ENCODE measurements at regions not wholly inside any gene's neighbourhood (a gene's known extent, or its start where the extent isn't known, plus 50 kb on each side); places are given as distances from the start of the nearest gene placed in this dataset.

DNA sequence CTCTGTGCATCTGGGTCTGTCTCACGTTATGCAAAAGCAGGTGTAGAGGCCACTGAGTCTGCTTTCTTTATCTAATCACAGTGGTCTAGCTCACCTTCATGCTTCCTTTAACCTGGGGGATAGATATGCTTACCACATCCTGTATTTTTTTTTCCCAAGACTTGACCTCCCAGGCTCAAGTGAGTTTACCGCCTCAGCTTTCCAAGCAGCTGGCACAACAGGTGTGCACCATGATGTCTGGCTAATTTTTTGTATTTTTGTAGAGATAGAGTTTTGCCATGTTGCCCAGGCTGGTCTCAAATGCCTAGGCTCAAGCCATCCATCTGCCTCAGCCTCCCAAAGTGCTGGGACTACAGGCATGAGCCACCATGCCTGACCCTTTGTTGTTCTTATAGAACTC is 236.0 kb downstream of the ATP23 start:
- intact Hi-C loops (cut with DNase I; ENCODE audit: low total_unique reads) = no loop called here

GRCh38 chr12:58184212-58184611 is 242.8 kb downstream of the ATP23 start:
- Histone ChIP-seq H3K27me3 (no peaks in the 10 kb centered on the region), H3K36me3 (no peaks in the 10 kb centered on the region), H3K9me3 (no peaks in the 10 kb centered on the region), H3K4me3 (no peak overlapping the region), H3K27ac (no peak overlapping the region), H3K4me1 (no peaks in the 10 kb centered on the region)
- intact Hi-C loops (cut with DNase I; ENCODE audit: low total_unique reads) = no loop called here
- DNase-seq = no peak
- TF ChIP-seq, protein P1, sequence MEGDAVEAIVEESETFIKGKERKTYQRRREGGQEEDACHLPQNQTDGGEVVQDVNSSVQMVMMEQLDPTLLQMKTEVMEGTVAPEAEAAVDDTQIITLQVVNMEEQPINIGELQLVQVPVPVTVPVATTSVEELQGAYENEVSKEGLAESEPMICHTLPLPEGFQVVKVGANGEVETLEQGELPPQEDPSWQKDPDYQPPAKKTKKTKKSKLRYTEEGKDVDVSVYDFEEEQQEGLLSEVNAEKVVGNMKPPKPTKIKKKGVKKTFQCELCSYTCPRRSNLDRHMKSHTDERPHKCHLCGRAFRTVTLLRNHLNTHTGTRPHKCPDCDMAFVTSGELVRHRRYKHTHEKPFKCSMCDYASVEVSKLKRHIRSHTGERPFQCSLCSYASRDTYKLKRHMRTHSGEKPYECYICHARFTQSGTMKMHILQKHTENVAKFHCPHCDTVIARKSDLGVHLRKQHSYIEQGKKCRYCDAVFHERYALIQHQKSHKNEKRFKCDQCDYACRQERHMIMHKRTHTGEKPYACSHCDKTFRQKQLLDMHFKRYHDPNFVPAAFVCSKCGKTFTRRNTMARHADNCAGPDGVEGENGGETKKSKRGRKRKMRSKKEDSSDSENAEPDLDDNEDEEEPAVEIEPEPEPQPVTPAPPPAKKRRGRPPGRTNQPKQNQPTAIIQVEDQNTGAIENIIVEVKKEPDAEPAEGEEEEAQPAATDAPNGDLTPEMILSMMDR (IDR thresholded peaks at IDR 0.05) = no peak

More for the DNA sequence above, 236.0 kb downstream of the ATP23 start:
- no peak for DNase-seq
- Histone ChIP-seq H3K4me1 (peaks cover 0 to under 1% (median 0%) of the 10 kb centered on the region in 4 donors), H3K9me3 (no peaks in the 10 kb centered on the region), H3K27ac (no peak overlapping the region), H3K4me3 (no peak overlapping the region), H3K36me3 (no peaks in the 10 kb centered on the region), H3K27me3 (no peaks in the 10 kb centered on the region)
- TF ChIP-seq, protein P1 (IDR thresholded peaks at IDR 0.05) = no peak

DNA sequence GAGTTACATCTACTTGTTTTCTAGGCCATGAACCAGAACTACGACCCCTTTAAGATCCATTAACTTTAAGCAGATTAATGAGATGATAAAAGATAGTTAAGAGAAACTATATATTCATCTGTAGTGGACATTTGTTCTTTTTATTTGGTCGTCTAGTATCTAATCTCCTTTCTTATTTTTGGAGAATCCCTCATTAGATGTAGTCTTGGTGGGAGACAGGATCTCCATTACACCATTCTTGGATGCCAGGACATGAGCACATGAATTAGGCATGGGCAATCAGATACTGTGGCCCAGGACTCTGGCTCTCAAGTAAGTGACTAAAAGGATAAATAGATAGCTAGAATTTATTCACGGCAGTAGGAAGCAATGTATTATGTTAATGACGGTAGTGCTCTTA is 245.0 kb downstream of the ATP23 start:
- no peak for DNase-seq
- H3K4me3 ChIP-seq = no peak overlapping the region
- no peaks in the 10 kb centered on the region for H3K27me3 ChIP-seq
- no peaks in the 10 kb centered on the region for H3K9me3 ChIP-seq
- H3K27ac ChIP-seq = no peak overlapping the region
- no peaks in the 10 kb centered on the region for H3K36me3 ChIP-seq
- no peaks in the 10 kb centered on the region for H3K4me1 ChIP-seq
- TF ChIP-seq, protein P1 (IDR thresholded peaks at IDR 0.05) = no peak
- intact Hi-C loops (cut with DNase I; ENCODE audit: low total_unique reads) = no loop called here

DNA sequence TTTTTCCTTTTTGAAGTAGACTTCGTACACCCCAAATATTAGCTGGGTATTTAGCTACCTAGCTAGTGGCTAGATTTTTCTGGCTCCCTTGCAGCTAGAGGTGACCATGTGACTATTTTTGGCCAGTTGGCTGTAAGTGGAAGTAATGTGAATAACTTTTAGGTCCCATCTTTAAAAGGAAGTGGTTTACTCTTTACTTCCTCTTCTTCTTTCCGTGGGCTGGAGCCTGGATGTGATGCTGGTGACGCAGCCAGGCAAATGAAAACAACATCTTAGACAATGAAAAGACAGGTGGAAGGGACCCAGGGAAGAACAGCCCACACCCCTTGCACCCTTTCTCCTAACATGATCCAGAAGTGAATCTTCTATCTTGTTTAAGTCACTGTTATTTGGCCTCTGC is 245.5 kb downstream of the ATP23 start:
- Histone ChIP-seq H3K27ac (no peak overlapping the region), H3K36me3 (no peaks in the 10 kb centered on the region), H3K27me3 (no peaks in the 10 kb centered on the region), H3K4me1 (no peaks in the 10 kb centered on the region), H3K9me3 (no peaks in the 10 kb centered on the region), H3K4me3 (no peak overlapping the region)
- TF ChIP-seq, protein P1 (IDR thresholded peaks at IDR 0.05) = no peak
- DNase-seq = no peak
- intact Hi-C loops (cut with DNase I; ENCODE audit: low total_unique reads) = no loop called here

- intact Hi-C loops (cut with DNase I; ENCODE audit: low total_unique reads) = no loop called here
Observed at GRCh38 chr12:58189030-58189429, 247.7 kb downstream of the ATP23 start.

More at GRCh38 chr12:58189030-58189429, 247.7 kb downstream of the ATP23 start:
- no peak for DNase-seq
- H3K27me3 ChIP-seq = no peaks in the 10 kb centered on the region
- no peaks in the 10 kb centered on the region for H3K4me1 ChIP-seq
- H3K36me3 ChIP-seq = no peaks in the 10 kb centered on the region
- TF ChIP-seq, protein P1 (IDR thresholded peaks at IDR 0.05) = no peak
- H3K4me3 ChIP-seq = no peak overlapping the region
- H3K27ac ChIP-seq = no peak overlapping the region
- H3K9me3 ChIP-seq = no peaks in the 10 kb centered on the region
